ENCODE measurements at regions not wholly inside any gene's neighbourhood (a gene's known extent, or its start where the extent isn't known, plus 50 kb on each side); places are given as distances from the start of the nearest gene placed in this dataset.

GRCh38 chr4:119743644-119744043 is 115.0 kb upstream of the PDE5A start:
- no peak for TF ChIP-seq CTCF (IDR thresholded peaks at IDR 0.05; ENCODE audit: low read depth, low read length)

GRCh38 chr4:119739796-119740195 is 111.2 kb upstream of the PDE5A start:
- no peak for TF ChIP-seq CTCF (IDR thresholded peaks at IDR 0.05; ENCODE audit: low read depth, low read length)
- H3K4me3 ChIP-seq (ENCODE audit: low read depth, low read length): no peak overlapping the region

More at GRCh38 chr4:119743644-119744043, 115.0 kb upstream of the PDE5A start:
- no peak overlapping the region for H3K4me3 ChIP-seq (ENCODE audit: low read depth, low read length)

GRCh38 chr4:119738901-119739300 is 110.3 kb upstream of the PDE5A start:
- TF ChIP-seq CTCF (IDR thresholded peaks at IDR 0.05; ENCODE audit: low read depth, low read length): no peak

GRCh38 chr4:119736559-119736958 is 108.0 kb upstream of the PDE5A start:
- H3K4me3 ChIP-seq (ENCODE audit: low read depth, low read length): no peak overlapping the region

More at GRCh38 chr4:119738901-119739300, 110.3 kb upstream of the PDE5A start:
- no peak overlapping the region for H3K4me3 ChIP-seq (ENCODE audit: low read depth, low read length)

GRCh38 chr4:119735165-119735651 is 106.6 kb upstream of the PDE5A start:
- H3K4me3 ChIP-seq (ENCODE audit: low read depth, low read length): no peak overlapping the region
- TF ChIP-seq CTCF (IDR thresholded peaks at IDR 0.05; ENCODE audit: low read depth, low read length): no peak

More at GRCh38 chr4:119736559-119736958, 108.0 kb upstream of the PDE5A start:
- no peak for TF ChIP-seq CTCF (IDR thresholded peaks at IDR 0.05; ENCODE audit: low read depth, low read length)

- H3K4me3 ChIP-seq (ENCODE audit: low read depth, low read length): no peak overlapping the region
- TF ChIP-seq CTCF (IDR thresholded peaks at IDR 0.05; ENCODE audit: low read depth, low read length): no peak
These were observed 104.8 kb upstream of the PDE5A start for GRCh38 chr4:119733431-119733830.

- no peak for TF ChIP-seq CTCF (IDR thresholded peaks at IDR 0.05; ENCODE audit: low read depth, low read length)
- no peak overlapping the region for H3K4me3 ChIP-seq (ENCODE audit: low read depth, low read length)
These were observed 103.2 kb upstream of the PDE5A start for GRCh38 chr4:119731778-119732177.

Data from WI38 (cell line).